ENCODE measurements at regions not wholly inside any gene's neighbourhood (a gene's known extent, or its start where the extent isn't known, plus 50 kb on each side); places are given as distances from the start of the nearest gene placed in this dataset.
"Not testable (repeated sequence)": the region's sequence is repeated elsewhere in the genome, so short reads cannot be mapped to it uniquely, and the experiment has no call there.

DNA sequence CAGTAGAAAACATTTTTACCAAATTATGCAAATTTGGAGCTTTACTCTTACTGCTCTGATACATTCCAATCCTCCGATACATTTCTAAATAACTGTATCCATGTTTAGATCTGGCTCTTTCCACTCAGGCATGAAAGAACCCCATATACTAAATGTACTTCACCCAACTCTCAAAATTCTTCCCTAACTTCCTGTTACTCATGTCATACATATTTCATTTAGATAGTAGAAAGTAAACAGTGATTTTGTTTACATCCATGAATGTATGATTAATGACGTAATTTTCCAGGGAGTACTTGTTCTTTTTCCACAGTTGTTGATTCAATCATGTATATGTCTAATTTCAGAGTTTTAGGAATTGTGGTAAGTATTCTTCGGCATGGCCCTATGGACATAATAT, 1426.5 kb upstream of the C9orf72 start:
- no peak for DNase-seq (ENCODE audit: low read depth)

DNA sequence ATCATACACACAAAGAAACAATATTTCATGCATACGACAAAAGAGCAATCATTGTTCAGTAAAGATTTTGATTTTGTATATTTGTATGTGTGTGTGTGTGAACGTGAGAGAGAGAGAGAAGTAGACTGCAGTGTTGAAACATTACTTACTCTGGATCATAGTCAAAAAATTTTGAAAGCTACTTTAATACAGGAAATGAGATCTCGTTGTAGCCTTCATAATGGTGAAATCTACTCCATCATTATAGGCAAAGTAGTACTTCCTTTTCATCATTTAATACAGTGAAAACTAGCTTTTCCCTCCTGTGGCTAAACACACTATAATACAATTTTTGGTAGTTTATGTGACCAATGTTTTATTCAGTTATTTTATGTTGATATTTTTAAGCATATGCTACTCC, 1427.7 kb upstream of the C9orf72 start:
- no peak for DNase-seq (ENCODE audit: low read depth)

DNA sequence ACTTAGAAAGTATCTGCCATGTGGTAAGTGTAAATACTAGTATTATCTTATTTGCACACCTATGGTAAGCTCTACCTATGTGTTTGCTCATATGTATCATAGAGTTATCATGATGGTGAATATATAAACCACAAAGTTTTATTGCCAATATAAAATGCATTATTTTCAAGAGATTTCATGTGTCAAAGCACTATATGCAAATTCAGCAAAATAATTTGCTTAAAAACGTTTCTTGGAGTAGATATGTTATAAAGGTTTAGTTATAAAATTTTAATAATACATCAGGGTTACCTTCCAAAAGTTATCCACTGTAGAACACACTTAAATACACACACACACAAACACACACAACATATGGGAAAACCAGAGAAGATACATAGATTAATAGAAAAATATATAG, 1431.7 kb upstream of the C9orf72 start:
- DNase-seq (ENCODE audit: low read depth): no peak

DNA sequence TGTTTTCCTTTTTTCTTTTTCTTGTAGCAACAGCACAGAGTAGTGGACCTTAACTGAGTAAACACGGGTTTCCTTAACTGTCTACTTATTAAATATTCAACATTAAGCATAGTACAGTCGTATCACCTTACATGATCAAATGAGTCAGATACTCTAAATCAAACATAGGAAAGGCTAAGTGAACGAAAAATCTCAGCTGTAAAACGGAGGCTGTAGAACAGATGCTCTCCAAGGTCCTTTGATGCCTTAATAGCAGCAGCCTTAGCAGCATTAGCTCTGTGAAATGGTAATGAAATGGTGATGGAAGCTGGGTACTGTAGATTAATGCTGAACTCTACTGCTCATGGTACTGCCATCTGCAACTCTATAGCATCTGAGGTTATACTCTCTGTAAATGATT, 1433.3 kb upstream of the C9orf72 start:
- no peak for DNase-seq (ENCODE audit: low read depth)

DNA sequence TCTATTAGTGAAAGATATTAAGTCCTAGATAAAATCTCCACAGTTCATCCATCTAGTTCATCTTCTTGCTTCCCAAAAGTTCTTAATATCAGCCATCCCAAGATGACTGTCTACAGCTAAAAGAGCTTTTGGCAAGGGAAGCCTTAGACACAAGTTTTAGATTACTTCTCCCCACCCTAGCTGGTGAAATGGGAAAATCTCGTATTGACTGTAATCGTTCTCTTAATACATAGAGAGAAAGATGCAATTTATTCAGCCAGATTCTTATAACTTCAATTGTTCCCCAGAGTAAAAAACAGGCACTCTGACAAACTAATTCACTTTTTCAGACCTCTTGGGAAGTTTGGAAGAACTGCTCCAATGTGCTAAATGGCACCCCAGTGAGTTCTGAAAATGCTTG, 1439.6 kb upstream of the C9orf72 start:
- no peak for DNase-seq (ENCODE audit: low read depth)

DNA sequence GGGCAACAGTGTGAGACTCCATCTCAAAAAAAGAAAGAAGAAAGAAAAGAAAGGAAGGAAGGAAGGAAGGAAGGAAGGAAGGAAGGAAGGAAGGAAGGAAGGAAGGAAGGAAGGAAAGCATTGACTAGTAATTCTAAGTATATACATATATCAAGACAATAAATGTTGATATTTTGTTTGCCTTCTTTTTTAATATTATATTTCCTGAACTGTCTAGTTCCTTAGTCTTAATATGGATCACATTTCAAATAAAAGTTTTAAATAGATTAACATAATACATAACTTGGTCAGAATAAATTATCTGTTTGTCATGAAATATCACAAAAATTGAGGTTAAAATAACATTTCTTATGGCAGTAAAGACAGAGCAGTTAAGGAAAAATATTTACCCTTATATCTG, 1448.4 kb upstream of the C9orf72 start:
- DNase-seq (ENCODE audit: low read depth): no peak

DNA sequence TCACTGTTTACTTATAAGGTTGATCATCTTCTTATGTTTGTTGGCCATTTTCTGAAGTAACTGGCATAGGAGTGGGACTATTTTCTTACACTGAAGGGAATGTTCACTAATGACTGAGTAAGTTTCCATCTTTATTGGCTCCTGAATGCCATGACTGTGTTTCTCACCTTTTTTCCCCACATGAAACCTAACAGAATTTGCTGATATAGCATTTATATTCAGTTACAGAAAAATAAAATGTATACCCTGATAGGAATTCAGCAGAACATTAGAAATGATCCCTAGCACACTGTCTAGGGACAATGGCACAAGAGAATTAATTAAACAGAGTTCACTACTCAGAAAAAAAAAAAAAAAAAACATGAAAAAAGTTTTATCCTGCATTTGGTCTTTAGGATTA, 1465.1 kb upstream of the C9orf72 start:
- DNase-seq (ENCODE audit: low read depth): no peak

DNA sequence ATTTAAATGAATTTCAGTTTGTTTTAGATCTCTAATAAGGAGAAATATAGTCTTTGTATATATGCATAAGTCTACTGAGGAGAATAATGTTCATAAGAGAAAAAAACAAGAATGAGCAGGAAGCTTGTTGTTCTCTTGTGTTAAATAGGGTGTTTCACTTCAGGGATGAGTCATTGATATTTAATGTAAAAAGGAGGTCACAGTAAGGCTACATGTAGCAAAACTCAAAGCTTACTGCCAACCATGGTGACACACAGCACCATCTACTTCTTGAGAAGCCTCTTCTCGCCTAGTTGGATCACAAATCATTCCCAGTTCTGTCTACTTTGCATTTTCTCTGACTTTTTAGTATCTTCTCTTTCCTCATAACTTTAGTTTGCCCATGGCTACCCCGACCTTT, 1466.0 kb upstream of the C9orf72 start:
- peak; percentile 11 for DNase-seq (ENCODE audit: low read depth)

DNA sequence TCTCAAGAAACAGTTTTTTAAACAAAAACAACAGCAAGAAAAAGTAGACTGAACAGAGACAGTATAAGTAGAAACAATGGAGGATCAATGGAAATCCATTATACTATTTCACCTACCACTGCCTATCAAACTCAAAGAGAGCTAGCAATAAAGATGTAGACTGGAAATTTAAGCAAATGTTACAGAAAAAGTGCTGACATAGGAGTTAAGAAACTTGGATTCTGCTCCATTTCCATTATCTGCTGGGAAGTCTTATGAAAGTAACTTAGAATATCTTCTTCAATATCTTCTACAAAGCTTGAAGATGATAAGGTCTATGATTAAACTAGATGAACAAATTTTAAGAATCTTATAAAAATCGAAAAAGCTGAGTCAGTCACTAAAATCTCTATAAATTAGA, 1469.8 kb upstream of the C9orf72 start:
- DNase-seq (ENCODE audit: low read depth): no peak

DNA sequence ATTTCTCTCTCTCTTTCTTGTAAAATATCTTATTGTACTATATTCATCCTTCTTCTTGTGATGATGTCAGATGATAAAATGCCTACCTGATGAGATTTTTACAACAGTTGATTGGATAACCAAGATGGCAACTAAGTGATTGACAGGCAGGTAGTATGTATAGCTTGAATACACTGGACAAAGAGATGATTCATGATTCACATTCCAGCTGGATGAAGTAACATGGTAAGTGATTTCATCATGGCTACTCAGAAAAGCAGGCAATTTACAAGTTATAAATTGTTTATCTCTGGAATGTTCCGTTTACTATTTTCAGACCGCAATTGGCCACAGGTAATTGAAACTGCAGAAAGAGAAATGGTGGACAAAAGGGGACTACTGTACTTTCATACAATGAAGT, 1471.7 kb upstream of the C9orf72 start:
- peak; percentile 33 for DNase-seq (ENCODE audit: low read depth)

DNA sequence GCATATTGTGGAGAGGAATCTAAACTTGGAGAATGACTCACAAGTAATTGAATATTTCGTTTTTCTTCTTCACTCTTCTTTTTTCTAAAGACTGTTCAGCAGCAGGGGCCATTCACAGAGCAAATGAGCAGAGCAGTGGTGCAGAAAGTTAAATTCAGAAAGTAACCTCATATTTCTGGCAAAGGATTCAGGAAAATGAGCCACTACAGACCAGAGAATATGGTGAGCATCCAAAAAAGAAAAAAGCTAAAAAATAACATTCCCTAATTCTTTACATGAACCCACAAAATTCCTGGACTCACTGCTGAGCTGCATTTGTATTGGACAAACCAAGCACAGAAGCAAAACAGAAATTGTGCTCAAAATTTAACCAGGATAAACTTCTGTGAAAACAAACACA, 1486.8 kb upstream of the C9orf72 start:
- peak; percentile 1 for DNase-seq (ENCODE audit: low read depth)

DNA sequence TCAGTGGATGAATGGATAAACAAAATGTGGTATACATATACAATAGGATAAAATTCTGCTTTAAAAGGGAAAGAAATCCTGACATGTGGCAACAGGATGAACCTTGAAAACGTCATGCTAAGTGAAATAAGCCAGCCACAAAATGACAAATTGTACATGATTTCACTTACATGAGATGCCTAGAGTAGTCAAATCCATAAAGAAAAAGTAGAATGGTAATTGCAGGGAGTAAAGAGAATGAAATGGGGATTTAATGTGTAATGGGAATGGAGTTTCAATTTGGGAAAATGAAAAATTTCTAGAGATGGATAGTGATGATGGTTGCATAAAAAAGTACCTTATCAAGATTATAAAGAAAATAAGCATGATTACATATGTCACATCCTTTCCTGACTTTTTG, 1489.2 kb upstream of the C9orf72 start:
- no peak for DNase-seq (ENCODE audit: low read depth)

DNA sequence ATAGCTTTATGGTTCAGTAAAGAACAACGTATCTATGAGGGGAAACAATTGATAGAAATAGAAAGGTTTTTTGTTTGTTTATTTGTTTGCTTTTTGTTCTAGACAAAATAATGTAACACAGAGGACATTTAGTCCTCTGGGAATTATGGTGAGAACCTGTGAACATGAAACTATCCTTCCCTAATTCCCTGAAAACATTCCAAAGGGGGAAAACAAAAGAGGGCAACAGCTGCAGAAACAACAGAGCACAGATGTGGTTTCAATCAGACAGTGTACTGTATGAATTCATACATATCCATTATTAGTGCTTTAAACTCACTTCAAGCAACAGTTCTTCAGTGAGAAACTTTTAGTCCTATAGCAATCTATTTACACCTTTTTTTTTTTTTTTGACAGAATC, 1489.8 kb upstream of the C9orf72 start:
- DNase-seq (ENCODE audit: low read depth): no peak

DNA sequence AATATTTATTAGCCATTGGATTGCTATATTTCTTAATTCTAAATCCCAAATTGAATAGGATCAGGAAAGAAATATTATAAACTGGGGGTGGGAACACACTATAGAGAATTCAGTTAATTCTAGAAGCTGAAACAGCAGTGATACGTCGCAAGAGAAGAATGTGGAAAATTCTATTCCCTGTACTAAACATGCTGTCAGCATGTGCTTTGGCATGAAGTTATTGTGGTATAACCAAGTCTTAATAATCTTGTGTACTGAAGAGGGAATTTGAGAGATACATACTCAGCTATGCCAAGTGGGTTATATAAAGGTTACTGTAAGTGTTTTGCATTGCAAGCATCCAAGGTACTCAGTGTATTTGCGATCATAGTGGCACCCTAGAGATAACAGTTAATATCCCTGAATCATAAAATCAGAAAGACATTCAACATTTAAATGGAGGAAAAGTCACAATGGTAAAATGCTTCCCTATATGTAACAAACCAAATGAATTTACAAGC, 1492.9 kb upstream of the C9orf72 start:
- no peak for DNase-seq (ENCODE audit: low read depth)

DNA sequence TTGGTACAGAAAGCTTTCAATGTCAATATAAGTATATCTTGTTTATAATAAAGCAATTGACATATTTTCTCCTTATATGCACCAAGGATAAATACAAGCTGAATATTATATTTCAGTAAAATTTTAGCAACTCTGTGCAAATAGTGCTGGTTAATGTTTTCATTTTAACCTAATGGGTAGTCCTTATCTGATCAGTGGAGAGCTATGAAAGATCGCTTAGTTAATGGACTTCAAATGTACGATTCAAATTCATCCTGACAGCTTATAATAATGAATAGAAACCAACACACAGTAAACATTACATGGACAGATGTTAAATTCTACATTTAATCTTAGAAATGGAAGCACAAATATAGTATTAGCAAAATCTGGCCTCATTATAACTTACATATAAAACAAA, 1495.2 kb upstream of the C9orf72 start:
- no peak for DNase-seq (ENCODE audit: low read depth)

DNA sequence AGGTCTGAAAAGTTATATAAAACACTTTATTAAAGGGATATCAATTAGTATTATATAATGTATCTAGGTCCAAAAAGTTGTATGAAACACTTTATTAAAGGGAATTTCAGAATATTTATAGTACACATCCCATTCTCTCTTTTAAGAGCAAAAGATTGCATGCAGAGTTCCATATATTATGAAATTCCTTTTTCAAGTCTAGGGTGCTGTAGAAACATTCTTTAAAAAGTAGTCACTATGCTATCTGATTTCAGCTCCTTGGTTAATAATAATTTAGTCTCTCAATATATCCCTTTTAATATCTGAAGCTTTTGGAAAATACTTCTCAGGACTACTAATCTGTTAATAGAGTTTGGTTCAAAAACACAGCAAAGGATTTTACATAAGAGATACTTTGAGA, 1496.1 kb upstream of the C9orf72 start:
- no peak for DNase-seq (ENCODE audit: low read depth)

DNA sequence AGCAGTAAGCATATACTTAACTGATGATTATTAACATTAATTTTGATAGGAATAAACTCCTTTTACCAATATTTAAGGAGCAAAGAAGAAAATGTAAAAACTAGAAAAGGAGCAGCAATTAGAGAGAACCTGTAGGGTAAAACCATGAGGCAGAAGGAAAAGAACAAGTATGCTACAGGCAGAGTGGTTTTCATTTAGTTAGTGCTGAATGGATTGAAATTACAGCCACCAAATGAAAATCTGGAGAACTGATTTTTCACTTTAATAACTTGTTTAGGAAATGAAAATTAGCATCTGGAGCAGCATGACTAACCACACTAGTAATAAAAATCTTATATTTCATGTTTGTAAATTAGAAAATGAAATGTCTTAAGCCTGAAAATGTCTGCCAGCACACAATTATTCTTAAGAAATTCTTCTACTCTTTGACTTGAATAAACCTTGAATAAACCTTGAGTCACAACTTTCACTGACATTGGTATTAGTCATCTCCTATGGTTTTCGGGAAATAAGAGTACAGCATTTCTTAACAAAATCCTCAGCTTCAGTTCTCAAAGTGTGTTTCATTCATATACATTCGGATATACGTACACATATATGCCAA, 1504.9 kb upstream of the C9orf72 start:
- peak; percentile 20 for DNase-seq (ENCODE audit: low read depth)

DNA sequence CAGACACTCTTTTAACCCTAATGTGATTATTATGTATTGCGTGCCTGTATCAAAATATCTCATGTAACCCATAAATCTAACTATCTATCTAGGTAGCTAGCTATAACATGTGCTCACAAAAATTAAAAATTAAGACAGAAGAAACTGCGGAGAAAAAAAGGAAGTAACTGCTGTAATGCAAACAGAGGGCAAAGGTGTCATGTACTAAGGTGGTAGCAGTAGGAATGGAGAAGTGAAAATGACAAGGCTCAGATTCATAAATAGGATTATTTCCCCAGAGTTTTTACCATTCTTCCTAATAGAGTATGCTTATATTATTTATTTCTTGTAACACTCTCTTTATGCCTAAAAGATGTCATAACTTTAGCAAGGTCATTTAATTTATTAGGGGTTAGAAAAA, 1527.5 kb upstream of the C9orf72 start:
- no peak for DNase-seq (ENCODE audit: low read depth)

DNA sequence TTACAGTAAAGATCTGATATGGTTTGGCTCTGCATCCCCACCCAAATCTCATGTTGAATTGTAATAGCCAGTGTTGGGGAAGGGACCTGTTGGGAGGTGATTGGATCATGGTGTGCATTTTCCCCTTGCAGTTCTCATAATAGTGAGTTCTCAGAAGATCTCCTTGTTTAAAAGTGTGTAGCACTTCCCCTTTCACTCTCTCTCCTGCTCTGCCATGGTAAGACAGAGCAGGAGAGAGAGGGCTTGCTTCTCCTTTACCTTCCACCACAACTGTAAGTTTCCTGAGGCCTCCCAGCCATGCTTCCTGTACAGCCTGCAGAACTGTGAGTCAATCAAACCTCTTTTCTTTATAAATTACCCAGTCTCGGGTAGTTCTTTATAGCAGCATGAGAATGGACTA, 1530.9 kb upstream of the C9orf72 start:
- not testable (repeated sequence) for DNase-seq (ENCODE audit: low read depth)

DNA sequence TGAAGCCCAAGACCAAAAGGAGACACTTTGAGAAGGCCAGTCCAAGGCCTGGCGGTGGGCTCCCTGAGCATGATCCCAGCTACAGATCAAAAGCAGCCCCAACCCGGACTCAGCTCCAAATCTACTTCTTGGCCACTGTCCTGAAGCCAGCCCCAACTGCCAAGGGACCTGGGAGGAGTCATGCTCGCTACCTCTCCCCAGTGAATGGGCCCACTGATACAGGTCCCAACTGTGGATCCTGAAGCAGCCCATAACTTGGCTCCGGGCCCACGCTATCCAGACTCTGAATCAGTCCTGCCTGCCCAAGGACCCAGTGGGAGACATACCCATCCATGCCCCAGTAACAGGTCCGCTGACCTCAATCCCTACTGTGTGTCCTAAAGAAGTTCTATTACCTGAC, 1545.3 kb upstream of the C9orf72 start:
- DNase-seq (ENCODE audit: low read depth): no peak

DNA sequence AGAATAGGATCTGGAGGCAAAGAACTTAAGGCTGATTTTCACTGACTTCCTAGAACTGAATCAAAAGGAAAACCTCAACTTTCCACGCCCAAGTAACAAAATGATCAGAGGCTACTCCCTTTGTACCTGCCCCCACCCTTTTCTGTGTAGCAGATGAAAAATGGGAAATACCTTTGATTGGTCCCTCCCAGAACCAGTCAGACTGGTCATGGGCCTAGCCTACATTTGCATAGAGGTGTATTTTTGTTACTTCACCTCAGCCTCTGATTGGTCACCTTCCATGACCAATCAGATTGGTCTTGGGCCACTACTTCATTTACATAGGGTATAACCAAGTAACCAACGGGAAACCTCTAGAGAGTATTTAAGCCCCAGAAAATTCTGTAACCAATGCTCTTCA, 1553.5 kb upstream of the C9orf72 start:
- no peak for DNase-seq (ENCODE audit: low read depth)

DNA sequence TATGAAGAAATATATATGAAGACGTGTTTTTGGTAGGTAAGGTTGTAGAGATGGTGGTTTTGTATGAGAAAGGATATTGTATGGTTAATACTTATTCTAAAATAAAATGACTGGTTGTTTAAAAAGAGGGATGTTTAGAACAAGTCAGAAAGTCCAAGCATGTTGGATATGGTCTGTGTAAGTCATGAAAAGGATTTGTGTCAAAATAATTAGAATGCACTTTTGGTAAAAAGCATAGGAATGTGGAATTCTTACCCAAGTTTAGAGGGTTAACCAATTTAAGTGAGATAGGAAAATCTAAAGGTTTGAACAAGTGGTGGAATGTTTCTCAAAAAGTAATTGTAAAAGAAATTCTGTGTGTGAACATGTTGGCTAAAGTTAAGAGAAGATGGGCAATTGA, 1556.5 kb upstream of the C9orf72 start:
- peak; percentile 0 for DNase-seq (ENCODE audit: low read depth)

DNA sequence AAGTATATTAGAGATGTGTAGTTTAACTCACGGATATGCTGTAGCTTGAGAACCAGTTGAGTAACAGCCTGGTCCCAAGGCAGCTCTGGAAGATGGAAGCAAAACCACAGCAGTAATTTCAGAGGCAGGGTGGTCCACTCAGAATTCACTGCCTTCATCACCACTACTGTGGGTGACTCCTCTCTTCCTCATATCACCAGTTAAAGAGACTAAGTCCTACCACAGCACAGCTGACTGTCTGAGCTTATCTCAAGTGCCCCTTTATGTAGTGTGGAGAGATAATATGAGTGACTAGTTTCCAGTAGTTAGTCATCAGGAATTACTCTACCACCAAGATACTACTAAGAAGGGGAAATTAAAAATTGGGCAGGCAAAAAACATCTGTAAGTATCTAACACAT, 1571.2 kb upstream of the C9orf72 start:
- DNase-seq (ENCODE audit: low read depth): no peak

DNA sequence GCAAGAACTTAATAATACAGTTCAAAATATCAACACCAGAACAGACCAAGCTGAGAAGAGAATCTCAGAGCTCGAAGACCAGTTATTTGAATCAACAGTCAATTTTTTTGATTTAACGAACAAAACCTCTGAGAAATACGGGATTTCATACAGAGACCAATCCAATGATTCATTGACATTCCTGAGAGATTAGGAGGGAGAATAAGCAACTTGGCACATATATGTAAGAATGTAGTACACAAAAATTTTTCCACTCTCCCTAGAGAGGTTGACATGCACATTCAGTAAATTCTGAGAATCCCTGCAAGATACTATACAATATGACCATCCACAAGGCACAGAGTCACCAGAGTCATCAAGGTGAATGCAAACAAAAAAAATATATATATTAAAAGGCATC, 1577.3 kb upstream of the C9orf72 start:
- DNase-seq (ENCODE audit: low read depth): peak; percentile 14
